ENCODE measurements at regions not wholly inside any gene's neighbourhood (a gene's known extent, or its start where the extent isn't known, plus 50 kb on each side); places are given as distances from the start of the nearest gene placed in this dataset.
A peak's percentile ranks its signal among the peaks of the same experiment; 100 is the strongest.

- Histone ChIP-seq H3K9me3 (ENCODE audit: control insufficient read depth, insufficient read depth, low read length) (no peaks in the 10 kb centered on the region), H2BK120ac (ENCODE audit: low read depth, low read length) (no peak overlapping the region), H2BK5ac (ENCODE audit: low read depth, low read length, poor library complexity, severe bottlenecking) (no peak overlapping the region), H3K23ac (ENCODE audit: low read depth, low read length) (no peak overlapping the region), H3K4me1 (ENCODE audit: control insufficient read depth, insufficient read depth, low read length) (peaks cover 10% of the 10 kb centered on the region), H3K18ac (ENCODE audit: low read depth, low read length) (no peak overlapping the region), H2BK15ac (ENCODE audit: low read depth, low read length) (no peak overlapping the region; the same call in 2 of the 3 replicates), H3K56ac (ENCODE audit: extremely low read depth, insufficient read depth, low read length) (no peak overlapping the region), H4K20me1 (ENCODE audit: insufficient read depth, low read length) (no peaks in the 10 kb centered on the region), H3K79me1 (ENCODE audit: low read depth in 1 of 2, low read length in 2 of 2) (no peaks in the 10 kb centered on the region), H3K9me1 (ENCODE audit: insufficient read depth, low read length) (no peaks in the 10 kb centered on the region), H2AFZ (replicated peaks; ENCODE audit: low read length, poor library complexity) (no peak overlapping the region), H3K4me2 (ENCODE audit: low read depth, low read length) (peak overlapping the region; percentile 14; the same call in 1 of the 2 replicates), H3K27me3 (ENCODE audit: control insufficient read depth, insufficient read depth, low read length) (no peaks in the 10 kb centered on the region; the same call in 1 of the 2 replicates), H3K9ac (ENCODE audit: low read depth, low read length) (no peak overlapping the region), H4K8ac (ENCODE audit: low read depth in 2 of 2, low read length in 2 of 2) (no peak overlapping the region), H3K14ac (replicated peaks; ENCODE audit: low read depth, low read length) (no peak overlapping the region), H2AK9ac (replicated peaks; ENCODE audit: low read depth, low read length, poor library complexity) (no peak overlapping the region), H4K91ac (ENCODE audit: insufficient read depth, low read depth, low read length) (no peak overlapping the region; the same call in 1 of the 2 replicates), H2AK5ac (ENCODE audit: low read depth, low read length) (0 out of 2 replicates have a peak overlapping the region, but pooled peaks have one; percentile 27), H3K36me3 (ENCODE audit: control insufficient read depth, insufficient read depth, low read length) (no peaks in the 10 kb centered on the region), H3K27ac (ENCODE audit: insufficient read depth, low read length) (no peak overlapping the region), H2BK20ac (ENCODE audit: low read depth, low read length) (no peak overlapping the region), H3K4me3 (ENCODE audit: insufficient read depth, low read depth, low read length) (no peak overlapping the region), H4K5ac (ENCODE audit: low read depth, low read length) (no peak overlapping the region), H3K4ac (ENCODE audit: low read depth, low read length) (no peak overlapping the region)
- ATAC-seq (ENCODE audit: low read depth) (peak; percentile 38), DNase-seq (peak; percentile 74)
- ChIA-PET POLR2A (ENCODE audit: unreplicated experiment) (no interaction called here), CTCF (no interaction called here)
- dilution Hi-C loops (cut with HindIII; ENCODE audit: low sequenced_read_pairs, unreplicated experiment) (no loop called here), intact Hi-C loops (cut with micrococcal nuclease) (no loop called here), in situ Hi-C loops (cut with MboI; ENCODE audit: low sequenced_read_pairs) (no loop called here)
- TF ChIP-seq NFE2L2 (IDR thresholded peaks at IDR 0.05; ENCODE audit: low read depth, low read length) (0 out of 2 replicates have a peak, but pooled peaks have one; percentile 30), RCOR1 (IDR thresholded peaks at IDR 0.05; ENCODE audit: insufficient replicate concordance, low read length) (no peak)
- WGBS, 2 experiments (ENCODE audit: extremely low coverage in 2 of 2, insufficient read length in 1 of 2): 0% methylated on average over 1 of the region's 4 CpGs; no CpG with 5 or more reads in 1 of the 2 experiments
- BruUV-seq (replicated peaks): no TSS peak
Observed at GRCh38 chr16:65178151-65178550, 56.3 kb upstream of the CDH11 start.
